Calu3 (cell line): ENCODE measurements at regions not wholly inside any gene's neighbourhood (a gene's known extent, or its start where the extent isn't known, plus 50 kb on each side); places are given as distances from the start of the nearest gene placed in this dataset.

Experiments
- BruUV-seq: library from RNA; stranded (reverse); fragments of 400-500 nt; replicated peaks from 2 replicates; lab custom pipeline; 2021; lab: Mats Ljungman, UMichigan
- CTCF ChIA-PET: fragments of 300-600 bp; sonication (Branson Sonifier 250); formaldehyde crosslinking; loops from one replicate; lab custom pipeline; 2022; ENCODE audit warnings: antibody characterized with exemption; lab: Charles Lee
- DNase-seq: peaks from one replicate; pipeline ENCODE4 v3.0.0; 2022
- H3K27ac Mint-ChIP-seq: one replicate; pipeline ENCODE4 v1.8.0; 2022; ENCODE audit warnings: mixed read lengths; ENCODE audit not compliant: unreplicated experiment
- H3K27me3 Mint-ChIP-seq: one replicate; pipeline ENCODE4 v1.8.0; 2022; ENCODE audit warnings: mixed read lengths; ENCODE audit not compliant: unreplicated experiment
- H3K36me3 Mint-ChIP-seq: one replicate; pipeline ENCODE4 v1.8.0; 2022; ENCODE audit warnings: mild to moderate bottlenecking, moderate library complexity, mixed read lengths; ENCODE audit not compliant: insufficient read depth, unreplicated experiment
- H3K4me1 Mint-ChIP-seq: one replicate; pipeline ENCODE4 v1.8.0; 2022; ENCODE audit warnings: mild to moderate bottlenecking, low read depth, mixed read lengths; ENCODE audit not compliant: unreplicated experiment
- H3K4me3 Mint-ChIP-seq: one replicate; pipeline ENCODE4 v1.8.0; 2022; ENCODE audit warnings: mild to moderate bottlenecking, low read depth, moderate library complexity, mixed read lengths; ENCODE audit not compliant: unreplicated experiment
- H3K9me3 Mint-ChIP-seq: one replicate; pipeline ENCODE4 v1.8.0; 2022; ENCODE audit warnings: low read depth, mixed read lengths; ENCODE audit not compliant: unreplicated experiment
- intact Hi-C: fragments of 100-400 bp; cut with micrococcal nuclease; formaldehyde crosslinking; loops from one replicate; pipeline ENCODE4 v1.10.0; 2022; ENCODE audit not compliant: unreplicated experiment
- TF ChIP-seq, protein P1 (sequence below): fragments of 200-600 bp; IDR thresholded peaks from one replicate; pipeline ENCODE4 v1.8.0; 2022; ENCODE audit warnings: antibody characterized with exemption; ENCODE audit not compliant: unreplicated experiment

DNA sequence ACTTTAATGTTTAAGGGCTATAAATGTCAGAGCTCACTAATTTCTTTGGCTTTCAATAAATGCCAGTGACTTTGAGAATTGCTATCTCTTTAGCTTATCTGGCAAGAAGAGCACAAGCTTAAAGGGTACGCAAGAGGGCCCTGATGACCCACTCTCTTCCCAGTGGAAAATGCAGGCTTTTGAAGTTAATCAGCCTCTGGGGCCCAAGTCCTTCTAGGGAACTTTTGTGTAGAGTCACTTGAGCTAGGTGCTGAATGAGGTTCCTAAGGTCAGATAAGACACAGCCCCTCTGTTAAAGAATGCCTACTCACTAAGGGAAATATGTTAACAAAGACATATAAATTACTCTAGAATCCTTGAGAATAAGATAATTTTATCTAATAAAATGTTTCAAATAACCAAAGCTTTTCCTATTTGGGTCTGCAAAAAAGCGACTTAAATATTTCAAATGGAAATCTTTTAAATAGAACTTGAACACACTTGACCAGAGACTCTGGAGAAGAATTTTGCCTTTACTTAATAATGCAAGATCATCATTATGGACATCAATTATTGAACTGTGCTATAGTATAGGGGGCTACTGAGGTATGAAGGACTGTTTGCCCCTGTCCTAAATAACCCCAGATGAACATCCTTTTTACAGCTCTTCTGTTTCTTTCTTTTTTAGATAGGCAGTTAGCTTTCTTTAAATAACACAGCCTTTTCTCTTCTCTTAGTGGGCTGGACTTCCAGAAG is 430.1 kb downstream of the GBA3 start:
- no peaks in the 10 kb centered on the region for H3K36me3 Mint-ChIP-seq
- H3K27ac Mint-ChIP-seq, result no peak overlapping the region
- no peaks in the 10 kb centered on the region for H3K4me1 Mint-ChIP-seq
- intact Hi-C loops, result no loop called here
- H3K9me3 Mint-ChIP-seq, result peaks cover 9% of the 10 kb centered on the region
- BruUV-seq, result no TSS peak
- DNase-seq, result no peak
- CTCF ChIA-PET, result no interaction called here
- no peaks in the 10 kb centered on the region for H3K27me3 Mint-ChIP-seq
- TF ChIP-seq, protein P1, sequence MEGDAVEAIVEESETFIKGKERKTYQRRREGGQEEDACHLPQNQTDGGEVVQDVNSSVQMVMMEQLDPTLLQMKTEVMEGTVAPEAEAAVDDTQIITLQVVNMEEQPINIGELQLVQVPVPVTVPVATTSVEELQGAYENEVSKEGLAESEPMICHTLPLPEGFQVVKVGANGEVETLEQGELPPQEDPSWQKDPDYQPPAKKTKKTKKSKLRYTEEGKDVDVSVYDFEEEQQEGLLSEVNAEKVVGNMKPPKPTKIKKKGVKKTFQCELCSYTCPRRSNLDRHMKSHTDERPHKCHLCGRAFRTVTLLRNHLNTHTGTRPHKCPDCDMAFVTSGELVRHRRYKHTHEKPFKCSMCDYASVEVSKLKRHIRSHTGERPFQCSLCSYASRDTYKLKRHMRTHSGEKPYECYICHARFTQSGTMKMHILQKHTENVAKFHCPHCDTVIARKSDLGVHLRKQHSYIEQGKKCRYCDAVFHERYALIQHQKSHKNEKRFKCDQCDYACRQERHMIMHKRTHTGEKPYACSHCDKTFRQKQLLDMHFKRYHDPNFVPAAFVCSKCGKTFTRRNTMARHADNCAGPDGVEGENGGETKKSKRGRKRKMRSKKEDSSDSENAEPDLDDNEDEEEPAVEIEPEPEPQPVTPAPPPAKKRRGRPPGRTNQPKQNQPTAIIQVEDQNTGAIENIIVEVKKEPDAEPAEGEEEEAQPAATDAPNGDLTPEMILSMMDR, result no peak
- H3K4me3 Mint-ChIP-seq, result no peak overlapping the region

DNA sequence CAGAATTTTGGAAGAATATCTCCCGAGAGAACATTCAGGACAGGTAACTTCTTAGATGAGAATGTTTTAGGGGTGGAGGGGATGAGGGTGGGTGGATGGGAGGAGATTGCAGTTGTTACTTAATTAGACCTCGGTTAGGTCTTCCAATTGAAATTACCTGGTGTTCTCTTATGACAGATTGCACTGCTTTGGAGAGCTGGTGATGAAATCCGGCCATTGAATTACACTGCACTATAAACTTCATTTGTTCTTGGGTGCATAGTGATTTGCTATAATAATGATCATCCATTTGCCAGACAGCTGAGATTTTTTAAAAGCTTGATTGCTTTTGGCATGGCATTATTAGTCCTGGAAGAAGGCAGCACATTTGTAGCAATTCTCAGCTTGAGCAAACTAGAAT is 427.6 kb downstream of the GBA3 start:
- no peak for DNase-seq
- Mint-ChIP-seq H3K9me3 (peaks cover 3% of the 10 kb centered on the region), H3K36me3 (no peaks in the 10 kb centered on the region), H3K27me3 (no peaks in the 10 kb centered on the region), H3K4me3 (no peak overlapping the region), H3K4me1 (no peaks in the 10 kb centered on the region), H3K27ac (no peak overlapping the region)
- CTCF ChIA-PET, result interaction anchor here (0.6 kb wide), 1 partner anchor 1349 kb away, joined by 3 read pairs; no protein-coding TSS in a partner anchor
- TF ChIP-seq, protein P1, result no peak
- intact Hi-C loops, result no loop called here
- no TSS peak for BruUV-seq

DNA sequence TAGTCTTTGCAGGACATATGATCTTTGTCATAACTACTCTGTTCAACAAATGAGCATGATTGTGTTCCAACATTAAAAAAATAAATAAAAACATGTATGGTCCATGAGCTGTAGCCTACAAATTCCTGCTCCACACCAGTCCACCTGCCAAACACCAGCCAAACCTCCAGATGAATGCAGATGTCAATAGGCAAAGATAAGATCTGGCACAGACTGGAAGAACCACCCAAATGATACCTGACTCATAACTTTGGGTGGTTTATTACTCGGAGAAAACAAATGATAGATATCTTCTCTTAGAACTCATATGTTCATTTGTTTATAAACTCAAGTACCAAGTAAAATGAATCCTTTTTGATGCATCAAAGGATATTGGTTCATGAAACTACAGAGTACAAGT is 425.1 kb downstream of the GBA3 start:
- H3K9me3 Mint-ChIP-seq, result no peaks in the 10 kb centered on the region
- no peaks in the 10 kb centered on the region for H3K4me1 Mint-ChIP-seq
- TF ChIP-seq, protein P1, result no peak
- no peak for DNase-seq
- no peaks in the 10 kb centered on the region for H3K27me3 Mint-ChIP-seq
- no peak overlapping the region for H3K27ac Mint-ChIP-seq
- CTCF ChIA-PET, result no interaction called here
- BruUV-seq, result no TSS peak
- H3K36me3 Mint-ChIP-seq, result no peaks in the 10 kb centered on the region
- intact Hi-C loops, result no loop called here
- no peak overlapping the region for H3K4me3 Mint-ChIP-seq

DNA sequence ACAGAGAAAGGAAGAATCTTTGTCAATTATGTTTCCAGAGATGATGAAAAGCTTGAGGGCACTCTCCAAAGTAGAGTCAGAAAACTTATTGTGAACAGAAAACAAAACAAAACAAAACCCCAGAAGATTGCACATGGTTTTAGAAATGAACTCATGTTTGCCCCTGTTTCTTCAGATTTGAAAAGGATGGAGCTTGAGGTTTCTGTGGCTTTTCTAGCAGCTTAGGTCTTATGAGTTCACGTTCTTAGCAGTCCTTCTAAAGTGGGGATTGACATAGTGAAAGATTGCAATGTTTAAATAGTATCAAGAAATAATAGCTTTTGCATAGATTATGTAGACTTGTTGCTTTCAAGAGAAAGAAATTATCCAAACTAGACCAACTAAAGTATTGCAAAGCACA is 421.8 kb downstream of the GBA3 start:
- BruUV-seq, result no TSS peak
- DNase-seq, result no peak
- no peaks in the 10 kb centered on the region for H3K27me3 Mint-ChIP-seq
- H3K4me1 Mint-ChIP-seq, result no peaks in the 10 kb centered on the region
- H3K36me3 Mint-ChIP-seq, result no peaks in the 10 kb centered on the region
- TF ChIP-seq, protein P1, result no peak
- H3K27ac Mint-ChIP-seq, result no peak overlapping the region
- H3K4me3 Mint-ChIP-seq, result no peak overlapping the region
- intact Hi-C loops, result no loop called here
- peaks cover 3% of the 10 kb centered on the region for H3K9me3 Mint-ChIP-seq
- CTCF ChIA-PET, result no interaction called here
